GM19455 (cell line): ENCODE measurements at regions not wholly inside any gene's neighbourhood (a gene's known extent, or its start where the extent isn't known, plus 50 kb on each side); places are given as distances from the start of the nearest gene placed in this dataset.

ENCODE experiments used
- ATAC-seq: cut with Tn5 transposase; IDR thresholded peaks from one replicate; pipeline ENCODE4 v1.9.1; 2021; ENCODE audit not compliant: unreplicated experiment

GRCh38 chr9:94159069-94159939 is 75.0 kb downstream of the PTPDC1 start:
- no peak for ATAC-seq

DNA sequence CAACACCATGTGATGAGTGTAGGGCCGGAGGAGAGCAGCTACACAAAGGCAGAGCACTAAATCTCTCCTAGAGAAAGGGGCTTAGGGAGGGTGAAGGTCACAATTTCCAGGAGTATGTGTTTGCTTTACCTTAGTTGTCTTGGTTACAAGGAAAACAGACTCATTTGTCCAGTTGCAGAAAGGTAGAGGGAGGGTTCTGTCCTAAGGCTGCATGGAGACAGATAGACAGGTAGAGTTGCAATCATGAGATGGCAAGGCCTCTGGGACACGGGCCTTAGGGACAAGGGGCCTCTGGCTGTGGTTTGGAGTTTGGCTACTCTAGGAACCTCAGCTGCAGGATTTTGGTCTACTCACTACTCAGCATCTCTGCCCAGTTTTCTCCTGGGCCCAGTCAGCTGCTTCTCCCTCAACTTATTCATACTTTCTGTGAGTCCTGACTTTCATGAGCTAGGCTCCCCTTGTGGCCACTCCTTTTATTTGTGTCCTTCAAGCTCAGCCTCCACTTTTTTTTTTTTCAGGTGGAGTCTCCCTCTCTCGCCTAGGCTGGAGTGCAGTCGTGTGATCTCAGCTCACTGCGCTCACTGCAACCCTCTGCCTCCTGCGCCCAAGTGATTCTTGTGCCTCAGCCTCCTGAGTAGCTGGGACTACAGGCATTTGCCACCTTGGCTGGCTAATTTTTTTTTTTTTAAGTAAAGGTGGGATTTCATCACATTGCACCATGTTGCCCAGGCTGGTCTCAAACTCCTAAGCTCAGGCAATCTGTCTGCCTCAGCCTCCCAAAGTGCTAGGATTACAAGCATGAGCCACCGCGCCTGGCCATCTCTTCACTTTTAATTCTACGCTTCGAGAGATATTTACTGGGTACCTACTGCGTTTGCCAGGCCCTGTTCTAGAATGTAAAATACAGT is 76.6 kb downstream of the PTPDC1 start:
- ATAC-seq: no peak

- ATAC-seq: no peak
Observed at GRCh38 chr9:94161673-94162072, 77.4 kb downstream of the PTPDC1 start.

DNA sequence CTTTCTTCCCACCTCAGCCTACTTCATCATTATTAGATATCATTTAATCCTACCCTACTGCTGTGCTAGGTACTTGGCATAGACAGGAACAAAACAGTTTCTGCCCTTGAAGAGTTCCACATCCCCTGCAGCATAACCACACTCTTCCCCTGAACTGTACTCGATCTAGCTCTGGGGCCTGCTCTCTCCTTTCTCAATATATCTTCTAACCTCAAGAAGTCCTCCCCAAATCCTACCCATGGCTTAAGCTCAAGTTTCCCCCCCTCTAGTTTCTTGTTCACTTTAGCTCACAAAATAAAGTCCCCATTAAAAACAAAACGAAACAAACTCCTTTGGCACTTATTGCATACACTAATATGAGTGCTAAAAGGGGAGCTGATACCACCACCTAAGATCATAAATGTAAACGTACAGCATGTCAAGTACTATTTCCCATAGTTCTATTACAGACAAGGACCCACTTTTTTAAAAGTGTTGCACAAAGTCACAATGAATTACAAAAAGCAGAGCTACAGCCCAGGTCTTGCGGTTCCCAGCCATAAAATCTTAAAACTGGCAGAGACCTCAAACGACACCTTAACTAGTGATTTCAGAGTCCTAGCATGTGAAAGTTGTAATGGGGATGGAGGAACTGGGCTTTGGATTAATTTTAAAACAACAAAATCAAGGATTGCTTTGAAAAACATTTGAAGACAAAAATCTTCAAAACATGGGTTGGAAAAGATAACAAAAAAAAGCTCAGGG is 80.7 kb downstream of the PTPDC1 start:
- no peak for ATAC-seq

- ATAC-seq: peak; percentile 91
Observed at GRCh38 chr9:94165592-94166235, 81.5 kb downstream of the PTPDC1 start.

DNA sequence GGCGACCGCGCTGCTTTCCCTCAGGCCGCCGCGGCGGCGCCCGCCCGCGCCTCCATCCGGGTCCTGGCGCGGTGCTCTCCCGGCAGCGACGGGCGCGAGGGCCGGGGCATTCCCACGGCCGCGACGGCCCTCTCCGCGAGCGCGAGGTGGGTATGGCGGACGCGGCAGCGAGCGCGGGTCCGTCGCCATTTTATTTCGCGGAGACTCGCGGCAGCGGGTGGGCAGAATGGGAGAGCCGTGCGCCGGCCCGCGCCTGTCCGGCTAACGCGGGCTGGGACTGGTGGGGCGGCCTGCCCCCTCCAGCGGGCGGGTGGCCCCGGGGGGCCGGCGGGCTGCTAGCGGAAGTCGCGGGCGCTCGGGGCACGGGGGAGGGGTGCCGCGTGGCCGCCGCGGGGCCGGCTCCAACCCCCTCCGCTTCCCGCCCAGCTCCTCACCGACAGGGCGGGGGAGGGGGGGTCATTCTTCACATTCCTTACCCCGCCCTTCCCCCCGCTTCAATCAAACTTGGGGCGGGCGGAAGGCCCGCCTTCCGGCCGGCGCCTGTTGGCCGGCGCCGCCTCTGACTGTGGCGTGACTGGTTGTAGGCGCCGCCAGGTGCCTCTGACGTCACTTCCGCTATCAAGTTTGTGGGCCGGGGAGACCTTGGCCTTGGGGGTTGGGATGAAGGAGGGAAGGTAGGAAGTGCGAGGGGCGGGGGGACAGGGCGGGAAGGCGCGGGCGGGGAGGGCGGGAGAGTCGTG is 82.1 kb downstream of the PTPDC1 start:
- peak; percentile 75 for ATAC-seq

GRCh38 chr9:94166976-94167346 is 82.7 kb downstream of the PTPDC1 start:
- no peak for ATAC-seq

GRCh38 chr9:94167376-94167890 is 83.2 kb downstream of the PTPDC1 start:
- ATAC-seq: no peak

DNA sequence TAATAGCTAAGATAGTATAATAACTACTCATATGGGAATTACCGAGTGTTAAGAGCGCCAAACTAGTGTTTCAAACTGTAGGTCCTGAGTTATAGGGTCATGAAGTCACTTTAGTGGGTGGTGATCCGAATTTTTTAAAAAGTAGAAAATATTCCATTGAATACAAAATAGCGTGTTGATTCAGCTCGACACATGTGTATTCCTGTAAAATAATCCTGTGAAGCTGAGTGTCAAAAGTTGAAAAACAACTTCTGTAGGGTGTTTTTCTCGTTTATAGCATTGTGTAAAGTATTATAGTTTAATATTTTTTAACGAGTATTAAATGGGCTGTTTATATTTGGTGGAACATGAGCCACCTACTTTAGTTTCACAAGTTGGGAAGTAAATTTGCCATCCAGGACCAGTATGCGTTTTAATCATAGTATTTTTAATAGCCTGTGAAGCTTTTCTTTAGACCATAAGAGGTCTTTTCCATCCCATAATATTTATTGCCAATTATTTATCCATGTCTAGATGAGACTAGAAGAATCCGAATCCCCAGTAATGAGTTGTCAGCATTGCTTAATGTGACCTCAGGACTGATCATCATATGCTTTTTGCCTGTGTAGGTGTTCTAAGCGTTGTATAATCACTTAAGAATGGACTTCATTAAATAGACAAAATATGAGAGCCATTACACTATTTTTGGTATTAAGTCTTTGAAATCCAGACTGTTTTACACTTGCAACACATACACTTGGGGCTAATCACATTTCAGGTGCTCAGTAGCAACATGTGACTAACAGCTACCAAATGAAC is 84.1 kb downstream of the PTPDC1 start:
- ATAC-seq: no peak

- ATAC-seq: no peak
Observed at GRCh38 chr9:94169968-94170367, 85.7 kb downstream of the PTPDC1 start.

- ATAC-seq: no peak
Observed at GRCh38 chr9:94173632-94174031, 85.5 kb upstream of the ZNF169 start.

DNA sequence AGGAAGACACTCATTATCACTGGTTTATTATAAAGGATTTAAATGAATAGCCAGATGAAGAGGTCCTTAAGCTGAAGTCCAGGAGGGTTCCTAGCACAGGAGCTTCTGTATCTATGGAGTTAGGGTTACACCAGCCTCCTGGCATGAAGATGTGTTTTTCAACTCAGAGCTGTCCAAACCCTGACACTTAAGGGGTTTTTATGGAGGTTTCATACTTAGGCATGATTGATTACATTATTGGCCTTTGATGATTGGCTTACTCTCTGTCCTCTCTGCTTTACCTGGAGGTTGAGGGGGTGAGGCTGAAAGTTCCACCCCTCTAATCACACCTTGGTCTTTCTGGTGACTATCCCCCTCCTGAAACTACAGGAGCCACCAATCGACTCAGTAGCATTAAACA is 84.9 kb upstream of the ZNF169 start:
- no peak for ATAC-seq

DNA sequence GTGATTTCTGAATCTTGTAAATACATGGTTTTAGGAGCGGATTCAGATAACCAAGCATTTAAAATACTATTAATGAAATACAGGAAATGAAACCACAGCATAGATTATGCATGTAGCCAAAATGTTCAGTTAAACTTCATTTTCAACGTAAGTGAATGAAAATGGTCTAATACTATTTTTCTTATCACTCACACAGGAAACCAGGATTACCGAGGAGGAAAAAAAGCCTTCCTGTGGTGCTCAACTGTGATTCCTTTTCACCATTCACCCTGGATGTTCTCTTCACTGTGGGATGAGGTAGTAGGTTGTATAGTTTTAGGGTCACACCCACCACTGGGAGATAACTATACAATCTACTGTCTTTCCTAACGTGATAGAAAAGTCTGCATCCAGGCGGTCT is 83.4 kb upstream of the ZNF169 start:
- ATAC-seq: no peak

- ATAC-seq: no peak
Observed at GRCh38 chr9:94176608-94177007, 82.5 kb upstream of the ZNF169 start.

GRCh38 chr9:94178927-94179326 is 80.2 kb upstream of the ZNF169 start:
- ATAC-seq: peak; percentile 85

DNA sequence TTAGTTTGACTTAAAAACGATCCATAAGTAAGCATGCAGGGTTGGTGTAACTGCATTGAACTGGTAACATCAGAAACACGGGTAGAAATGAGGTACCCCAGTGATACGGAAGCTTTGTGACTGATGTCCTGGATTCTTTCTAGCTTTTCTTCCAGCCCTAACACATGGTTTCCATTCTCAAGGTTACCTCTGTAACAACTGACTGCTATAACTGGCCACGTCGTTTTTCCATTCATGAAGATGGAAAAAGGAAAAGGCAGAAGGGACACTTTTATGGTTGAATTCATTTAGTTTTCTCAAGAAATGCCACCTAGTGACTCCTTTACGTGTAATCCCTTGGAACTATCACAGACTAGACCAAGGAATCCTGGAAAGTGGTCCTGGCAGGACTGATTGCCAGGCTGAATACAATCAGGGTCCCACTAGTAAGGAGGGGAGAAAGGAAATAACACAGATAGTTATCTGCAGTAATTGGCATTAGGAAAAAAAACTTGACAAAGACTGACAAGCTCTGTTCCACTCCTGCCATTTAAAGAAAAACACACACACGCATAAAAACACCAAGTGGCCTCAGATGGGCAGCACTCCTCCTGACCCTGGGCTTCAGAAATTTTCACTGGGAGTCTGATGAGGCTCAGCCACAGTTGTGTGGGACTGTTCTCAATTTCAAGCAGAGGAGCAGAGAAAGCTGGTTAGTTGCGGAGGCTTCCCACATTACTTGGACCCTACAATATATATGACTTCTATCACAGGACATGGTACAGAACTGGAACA is 77.5 kb upstream of the ZNF169 start:
- ATAC-seq: no peak

DNA sequence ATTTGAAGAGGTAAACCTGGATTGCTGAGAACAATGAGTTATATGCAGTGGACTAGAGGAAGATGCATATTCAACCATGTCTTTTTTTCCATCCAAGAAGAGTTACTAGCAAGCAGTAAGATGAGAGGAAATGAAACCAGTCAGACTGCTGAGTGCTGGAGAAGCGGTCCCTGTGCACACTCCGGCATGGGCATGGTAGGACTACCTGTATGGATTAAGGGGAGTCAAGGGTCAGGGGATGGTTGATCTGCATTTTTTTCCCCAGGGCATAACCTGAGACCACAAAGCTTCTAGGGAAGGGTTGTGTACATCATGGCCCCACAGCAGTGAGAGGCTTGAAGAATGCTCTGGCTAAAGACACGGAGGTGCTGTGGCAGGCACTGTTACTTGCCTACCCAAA is 76.6 kb upstream of the ZNF169 start:
- no peak for ATAC-seq

DNA sequence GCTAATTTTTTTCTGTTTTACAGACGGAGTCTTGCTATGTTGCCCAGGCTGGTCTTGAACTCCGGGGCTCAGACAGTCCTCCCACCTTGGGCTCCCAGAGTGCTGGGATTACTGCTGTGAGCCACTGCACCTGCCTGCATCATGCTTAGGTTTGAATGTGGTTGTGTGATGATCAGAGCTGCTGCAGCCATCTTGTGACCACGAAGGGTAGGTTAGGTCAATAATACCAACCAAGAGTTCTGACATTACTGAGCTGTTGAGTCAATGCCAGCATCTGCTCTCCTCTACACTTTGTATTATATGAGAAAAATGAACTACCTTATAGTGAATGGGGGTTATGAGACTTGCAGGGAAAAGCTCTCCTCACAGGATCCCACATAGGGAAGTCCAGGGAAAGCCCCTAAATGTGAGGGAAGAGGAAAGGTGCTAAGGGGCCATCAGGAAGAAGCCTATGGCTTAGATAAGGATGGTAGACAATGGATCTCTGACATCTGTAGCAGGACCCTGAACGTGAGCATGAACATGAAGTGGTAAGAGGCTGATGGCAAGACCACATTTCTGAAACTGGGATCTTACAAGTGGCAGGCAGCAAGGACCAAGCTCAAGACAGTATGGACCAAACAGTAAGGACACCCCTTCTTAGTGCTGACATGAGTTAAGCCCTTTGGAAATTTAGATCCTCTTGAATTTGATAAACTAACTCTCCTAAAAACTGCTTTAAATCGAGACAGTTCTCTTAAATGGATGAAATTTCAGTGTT is 75.7 kb upstream of the ZNF169 start:
- no peak for ATAC-seq
